Breast epithelium (tissue), 4 donors: ENCODE measurements at regions not wholly inside any gene's neighbourhood (a gene's known extent, or its start where the extent isn't known, plus 50 kb on each side); places are given as distances from the start of the nearest gene placed in this dataset.

Experiments used
- DNase-seq, 2 donors: peaks; one replicate each; pipeline ENCODE4 v3.0.0-alpha.2; 2019; ENCODE audit warnings: low spot score in 2 of 2
- H3K27ac ChIP-seq, 2 donors: fragments of 200-600 bp; sonication (generic) in 1 of 2; one replicate each; pipeline ENCODE4 v1.5.1; 2016 to 2019; ENCODE audit warnings: mild to moderate bottlenecking in 1 of 2
- H3K27me3 ChIP-seq, 2 donors: fragments of 200-600 bp; sonication (generic) in 1 of 2; one replicate each; pipeline versions ENCODE4 v1.5.1 to v1.6.0; 2017 to 2019; ENCODE audit warnings: control low read depth in 1 of 2, mild to moderate bottlenecking in 1 of 2
- H3K36me3 ChIP-seq: fragments of 200-600 bp; one replicate; pipeline ENCODE4 v1.5.1; 2019
- H3K4me1 ChIP-seq, 2 donors: fragments of 200-600 bp; sonication (generic); one replicate each; pipeline ENCODE4 v1.5.1; 2016 to 2019; ENCODE audit warnings: control low read depth in 1 of 2
- H3K4me3 ChIP-seq, 3 donors: fragments of 200-600 bp; sonication (generic); 1 replicate in 2 of 3; 2 replicates in 1 of 3; pipeline ENCODE4 v1.5.1; 2016 to 2019; ENCODE audit warnings: mild to moderate bottlenecking in 3 of 3, moderate library complexity in 2 of 3
- H3K9me3 ChIP-seq, 2 donors: fragments of 200-600 bp; sonication (generic) in 1 of 2; one replicate each; pipeline ENCODE4 v1.5.1; 2016 to 2019; ENCODE audit warnings: control low read depth in 1 of 2
- POLR2A ChIP-seq: fragments of 450-650 bp; IDR thresholded peaks from one replicate; pipeline ENCODE4 v1.6.1; 2016; ENCODE audit warnings: antibody characterized with exemption, mild to moderate bottlenecking, moderate library complexity
- POLR2AphosphoS5 ChIP-seq, 3 donors: sonication (generic); formaldehyde crosslinking; IDR thresholded peaks; one replicate each; pipeline ENCODE4 v1.6.1; 2017; ENCODE audit warnings: antibody characterized with exemption in 3 of 3
- intact Hi-C: fragments of 100-400 bp; cut with DNase I; formaldehyde crosslinking; loops from one replicate; pipeline ENCODE4 v1.15.1; 2023; ENCODE audit warnings: low total_unique reads
- TF ChIP-seq, protein P1 (sequence below), 3 donors: fragments of 450-650 bp; IDR thresholded peaks; one replicate each; pipeline ENCODE4 v1.5.1; 2016 to 2017; ENCODE audit warnings: antibody characterized with exemption in 3 of 3, mild to moderate bottlenecking in 3 of 3, moderate library complexity in 3 of 3

GRCh38 chr4:154977228-154977627 is 196.2 kb downstream of the RBM46 start:
- H3K4me1 ChIP-seq: no peaks in the 10 kb centered on the region
- DNase-seq: no peak
- no peaks in the 10 kb centered on the region for H3K27me3 ChIP-seq
- H3K36me3 ChIP-seq: no peaks in the 10 kb centered on the region
- TF ChIP-seq POLR2A: no peak
- TF ChIP-seq, protein P1, sequence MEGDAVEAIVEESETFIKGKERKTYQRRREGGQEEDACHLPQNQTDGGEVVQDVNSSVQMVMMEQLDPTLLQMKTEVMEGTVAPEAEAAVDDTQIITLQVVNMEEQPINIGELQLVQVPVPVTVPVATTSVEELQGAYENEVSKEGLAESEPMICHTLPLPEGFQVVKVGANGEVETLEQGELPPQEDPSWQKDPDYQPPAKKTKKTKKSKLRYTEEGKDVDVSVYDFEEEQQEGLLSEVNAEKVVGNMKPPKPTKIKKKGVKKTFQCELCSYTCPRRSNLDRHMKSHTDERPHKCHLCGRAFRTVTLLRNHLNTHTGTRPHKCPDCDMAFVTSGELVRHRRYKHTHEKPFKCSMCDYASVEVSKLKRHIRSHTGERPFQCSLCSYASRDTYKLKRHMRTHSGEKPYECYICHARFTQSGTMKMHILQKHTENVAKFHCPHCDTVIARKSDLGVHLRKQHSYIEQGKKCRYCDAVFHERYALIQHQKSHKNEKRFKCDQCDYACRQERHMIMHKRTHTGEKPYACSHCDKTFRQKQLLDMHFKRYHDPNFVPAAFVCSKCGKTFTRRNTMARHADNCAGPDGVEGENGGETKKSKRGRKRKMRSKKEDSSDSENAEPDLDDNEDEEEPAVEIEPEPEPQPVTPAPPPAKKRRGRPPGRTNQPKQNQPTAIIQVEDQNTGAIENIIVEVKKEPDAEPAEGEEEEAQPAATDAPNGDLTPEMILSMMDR (IDR thresholded peaks at IDR 0.05): no peak
- TF ChIP-seq POLR2AphosphoS5 (IDR thresholded peaks at IDR 0.05): no peak
- H3K4me3 ChIP-seq: no peak overlapping the region
- H3K9me3 ChIP-seq: no peaks in the 10 kb centered on the region
- intact Hi-C loops: loop anchor here (2.0 kb wide), 1 partner anchor 60 kb away; no protein-coding TSS in a partner anchor
- no peak overlapping the region for H3K27ac ChIP-seq

- H3K27me3 ChIP-seq: no peaks in the 10 kb centered on the region
- peak; percentile 27 to 67 for DNase-seq
- H3K9me3 ChIP-seq: no peaks in the 10 kb centered on the region
- H3K27ac ChIP-seq: no peak overlapping the region
- intact Hi-C loops: no loop called here
- TF ChIP-seq POLR2A: no peak
- TF ChIP-seq, protein P1 (IDR thresholded peaks at IDR 0.05): peak; percentile 8 to 61 (median 49)
- H3K36me3 ChIP-seq: no peaks in the 10 kb centered on the region
- H3K4me3 ChIP-seq: no peak overlapping the region
- H3K4me1 ChIP-seq: no peaks in the 10 kb centered on the region
Measured at GRCh38 chr4:154982187-154983047, 201.3 kb downstream of the RBM46 start.

GRCh38 chr4:154983714-154984113 is 202.6 kb downstream of the RBM46 start:
- intact Hi-C loops: no loop called here
- Histone ChIP-seq H3K9me3 (no peaks in the 10 kb centered on the region), H3K36me3 (no peaks in the 10 kb centered on the region), H3K27me3 (no peaks in the 10 kb centered on the region), H3K4me3 (no peak overlapping the region), H3K27ac (no peak overlapping the region), H3K4me1 (no peaks in the 10 kb centered on the region)
- no peak for DNase-seq
- TF ChIP-seq POLR2AphosphoS5 (IDR thresholded peaks at IDR 0.05): no peak
- TF ChIP-seq, protein P1 (IDR thresholded peaks at IDR 0.05): no peak
- no peak for TF ChIP-seq POLR2A

DNA sequence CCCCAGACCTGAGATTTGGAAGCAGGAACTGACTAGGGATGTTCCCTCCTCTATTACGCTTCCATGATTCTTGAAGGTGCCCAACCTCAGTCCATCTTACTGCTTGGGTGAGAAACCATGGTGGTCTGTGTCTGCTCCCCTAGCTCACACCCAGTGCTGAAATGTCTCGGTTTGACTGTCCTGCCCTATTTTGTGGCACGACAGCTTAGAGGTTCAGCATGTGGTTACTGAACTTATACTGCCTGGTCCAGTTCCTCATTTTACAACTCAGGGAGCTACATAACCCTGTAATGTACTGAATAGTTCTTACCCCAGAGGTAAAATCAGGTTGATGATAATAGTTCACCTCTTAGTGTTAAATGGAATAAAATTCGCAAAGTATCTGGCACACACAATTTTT is 203.1 kb downstream of the RBM46 start:
- intact Hi-C loops: no loop called here
- H3K36me3 ChIP-seq: no peaks in the 10 kb centered on the region
- no peaks in the 10 kb centered on the region for H3K4me1 ChIP-seq
- H3K27me3 ChIP-seq: no peaks in the 10 kb centered on the region
- no peaks in the 10 kb centered on the region for H3K9me3 ChIP-seq
- no peak overlapping the region for H3K27ac ChIP-seq
- H3K4me3 ChIP-seq: no peak overlapping the region
- DNase-seq: no peak
- TF ChIP-seq, protein P1 (IDR thresholded peaks at IDR 0.05): no peak
- no peak for TF ChIP-seq POLR2AphosphoS5 (IDR thresholded peaks at IDR 0.05)
- TF ChIP-seq POLR2A: no peak

DNA sequence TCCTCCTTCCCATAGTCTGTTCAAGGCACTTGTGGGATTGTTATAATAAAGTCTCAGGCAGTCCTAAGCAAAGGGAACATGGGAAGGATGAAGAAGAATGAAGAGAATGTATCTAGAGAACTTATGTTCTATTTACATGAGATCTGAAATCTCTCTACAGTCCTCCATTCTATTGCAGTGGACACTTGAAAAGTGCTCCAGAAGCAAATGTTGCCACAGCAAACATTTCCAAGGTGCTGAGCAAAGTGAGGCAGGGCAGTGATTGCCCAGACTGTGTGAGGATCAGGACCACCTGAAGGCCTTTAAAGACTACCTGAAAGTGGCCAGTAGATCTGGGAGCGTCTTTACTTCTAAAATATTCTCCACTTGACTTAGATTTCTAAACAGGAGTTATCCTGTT is 203.5 kb downstream of the RBM46 start:
- intact Hi-C loops: no loop called here
- Histone ChIP-seq H3K36me3 (no peaks in the 10 kb centered on the region), H3K27ac (no peak overlapping the region), H3K4me1 (no peaks in the 10 kb centered on the region), H3K27me3 (no peaks in the 10 kb centered on the region), H3K4me3 (no peak overlapping the region), H3K9me3 (no peaks in the 10 kb centered on the region)
- no peak for DNase-seq
- TF ChIP-seq POLR2A: no peak
- TF ChIP-seq POLR2AphosphoS5 (IDR thresholded peaks at IDR 0.05): no peak
- TF ChIP-seq, protein P1 (IDR thresholded peaks at IDR 0.05): no peak
